ENCODE measurements at regions not wholly inside any gene's neighbourhood (a gene's known extent, or its start where the extent isn't known, plus 50 kb on each side); places are given as distances from the start of the nearest gene placed in this dataset.
"Not testable (repeated sequence)": the region's sequence is repeated elsewhere in the genome, so short reads cannot be mapped to it uniquely, and the experiment has no call there.

- no peak overlapping the region for H2AFZ ChIP-seq (ENCODE audit: low read depth, low read length)
- no peaks in the 10 kb centered on the region for H3K9me1 ChIP-seq (ENCODE audit: control insufficient read depth, insufficient read depth, low read length)
- DNase-seq (ENCODE audit: extremely low read depth in 1 of 4, low spot score in 3 of 4) = no peak
- no TSS peak for BruUV-seq (replicated peaks)
- H3K9ac ChIP-seq (ENCODE audit: insufficient read depth in 1 of 2, low read depth in 2 of 2, low read length in 2 of 2) = no peak overlapping the region
- H3K4me3 ChIP-seq = no peak overlapping the region
- 0% methylated on average over 1 of the region's 1 CpG for WGBS (ENCODE audit: insufficient coverage, low coverage, missing lambda C conversion rate)
- H3K79me2 ChIP-seq (ENCODE audit: control insufficient read depth, insufficient read depth, low read length) = no peaks in the 10 kb centered on the region
- no peaks in the 10 kb centered on the region for H3K9me3 ChIP-seq (replicated peaks; ENCODE audit: control insufficient read depth, insufficient read depth, low read depth, low read length)
- H3K4me1 ChIP-seq (replicated peaks in 1 of 2; ENCODE audit: control insufficient read depth in 2 of 2, insufficient read depth in 2 of 2, low read length in 2 of 2) = no peaks in the 10 kb centered on the region
- H4K20me1 ChIP-seq (replicated peaks; ENCODE audit: control insufficient read depth, insufficient read depth, low read length) = no peaks in the 10 kb centered on the region
- H3K27ac ChIP-seq (ENCODE audit: extremely low read depth, low read depth, low read length) = no peak overlapping the region
- no peaks in the 10 kb centered on the region for H3K36me3 ChIP-seq (ENCODE audit: control insufficient read depth, insufficient read depth, low read length)
- H3K27me3 ChIP-seq (ENCODE audit: control insufficient read depth in 2 of 2, insufficient read depth in 2 of 2, low read length in 2 of 2) = no peaks in the 10 kb centered on the region
- POLR2A ChIA-PET = no interaction called here
- CTCF ChIA-PET (ENCODE audit: low intra/inter-chr PET ratio) = no interaction called here
- no peak for ATAC-seq
- intact Hi-C loops (cut with micrococcal nuclease) (no loop called here), in situ Hi-C loops (cut with MboI) (no loop called here)
- H3K4me2 ChIP-seq (ENCODE audit: insufficient read depth, low read length) = no peak overlapping the region
- FAIRE-seq = no peak
- peak; percentile 92 for TF ChIP-seq ZFP1 (CRISPR knock-in tag; IDR thresholded peaks at IDR 0.05)
- TF ChIP-seq HNRNPLL (IDR thresholded peaks at IDR 0.05; ENCODE audit: low read depth, low read length, poor library complexity, severe bottlenecking) = no peak
These were observed 128.6 kb upstream of the TNFSF11 start for GRCh38 chr13:42445354-42445753.

GRCh38 chr13:42446597-42446996, 127.4 kb upstream of the TNFSF11 start:
- CTCF ChIA-PET (ENCODE audit: low intra/inter-chr PET ratio); H3K4me1 ChIP-seq (replicated peaks in 1 of 2; ENCODE audit: control insufficient read depth in 2 of 2, insufficient read depth in 2 of 2, low read length in 2 of 2); POLR2A ChIA-PET; H2AFZ ChIP-seq (ENCODE audit: low read depth, low read length); H3K27ac ChIP-seq (ENCODE audit: extremely low read depth, low read depth, low read length); H3K9me3 ChIP-seq (replicated peaks; ENCODE audit: control insufficient read depth, insufficient read depth, low read depth, low read length); H3K9ac ChIP-seq (ENCODE audit: insufficient read depth in 1 of 2, low read depth in 2 of 2, low read length in 2 of 2); H4K20me1 ChIP-seq (replicated peaks; ENCODE audit: control insufficient read depth, insufficient read depth, low read length); FAIRE-seq; in situ Hi-C loops (cut with MboI); H3K79me2 ChIP-seq (ENCODE audit: control insufficient read depth, insufficient read depth, low read length); DNase-seq (ENCODE audit: extremely low read depth in 1 of 4, low spot score in 3 of 4); BruUV-seq (replicated peaks); intact Hi-C loops (cut with micrococcal nuclease); H3K27me3 ChIP-seq (ENCODE audit: control insufficient read depth in 2 of 2, insufficient read depth in 2 of 2, low read length in 2 of 2); ATAC-seq; H3K4me2 ChIP-seq (ENCODE audit: insufficient read depth, low read length); H3K9me1 ChIP-seq (ENCODE audit: control insufficient read depth, insufficient read depth, low read length); H3K4me3 ChIP-seq; H3K36me3 ChIP-seq (ENCODE audit: control insufficient read depth, insufficient read depth, low read length): not testable (repeated sequence)
- WGBS (ENCODE audit: insufficient coverage, low coverage, missing lambda C conversion rate) = 7% methylated on average over 5 of the region's 5 CpGs
- TF ChIP-seq ZFP36 (IDR thresholded peaks at IDR 0.05; ENCODE audit: low read depth, low read length, partially characterized antibody) = peak; percentile 38

All from K562 (cell line).